ENCODE measurements at regions not wholly inside any gene's neighbourhood (a gene's known extent, or its start where the extent isn't known, plus 50 kb on each side); places are given as distances from the start of the nearest gene placed in this dataset.

GRCh38 chr3:59385547-59385946 lies 335.7 kb upstream of the CFAP20DC start:
- no peak for TF ChIP-seq REST (IDR thresholded peaks at IDR 0.05; ENCODE audit: borderline replicate concordance)
- no peak for TF ChIP-seq RAD21 (conservative IDR thresholded peaks at IDR 0.05)
- TF ChIP-seq EP300 (conservative IDR thresholded peaks at IDR 0.05; ENCODE audit: poor library complexity, severe bottlenecking), result no peak
- TF ChIP-seq TAF1 (IDR thresholded peaks at IDR 0.05; ENCODE audit: low read depth), result no peak
- TF ChIP-seq POLR2AphosphoS5 (IDR thresholded peaks at IDR 0.05), result no peak
- no peak for TF ChIP-seq MXI1 (conservative IDR thresholded peaks at IDR 0.05; ENCODE audit: poor library complexity, severe bottlenecking)
- no peak for TF ChIP-seq EZH2 (IDR thresholded peaks at IDR 0.05; ENCODE audit: borderline replicate concordance, insufficient read depth, low read length, poor library complexity, severe bottlenecking)
- TF ChIP-seq SMC3 (conservative IDR thresholded peaks at IDR 0.05; ENCODE audit: poor library complexity), result no peak
- no peak for TF ChIP-seq CTCF (IDR thresholded peaks at IDR 0.05; ENCODE audit: poor library complexity, severe bottlenecking)
- no peak overlapping the region for H3K4me3 ChIP-seq (ENCODE audit: low read length)
- no peaks in the 10 kb centered on the region for H3K79me2 ChIP-seq (replicated peaks; ENCODE audit: insufficient read depth, low read length)
- no peaks in the 10 kb centered on the region for H4K20me1 ChIP-seq (ENCODE audit: insufficient read depth)
- no peaks in the 10 kb centered on the region for H3K9me2 ChIP-seq (ENCODE audit: insufficient read depth, low read length)
- no peaks in the 10 kb centered on the region for H3F3A ChIP-seq (ENCODE audit: insufficient read depth, low read length, poor library complexity, severe bottlenecking)
- no peaks in the 10 kb centered on the region for H3K9me3 ChIP-seq (ENCODE audit: low read length)
- no peaks in the 10 kb centered on the region for H3K27me3 ChIP-seq (ENCODE audit: insufficient read depth, low read depth, low read length)
- H3K4me2 ChIP-seq (ENCODE audit: low read length), result no peak overlapping the region
- H3K9ac ChIP-seq (ENCODE audit: low read length), result no peak overlapping the region
- no peak overlapping the region for H3K27ac ChIP-seq (ENCODE audit: low read length)
- H2AFZ ChIP-seq (ENCODE audit: low read depth, low read length), result no peak overlapping the region
- H3K36me3 ChIP-seq (ENCODE audit: insufficient read depth, low read length), result no peaks in the 10 kb centered on the region

GRCh38 chr3:59381282-59381681 lies 331.5 kb upstream of the CFAP20DC start:
- no peak overlapping the region for H3K9ac ChIP-seq (ENCODE audit: low read length)
- no peaks in the 10 kb centered on the region for H3K9me2 ChIP-seq (ENCODE audit: insufficient read depth, low read length)
- no peaks in the 10 kb centered on the region for H3K9me3 ChIP-seq (ENCODE audit: low read length)
- no peaks in the 10 kb centered on the region for H4K20me1 ChIP-seq (ENCODE audit: insufficient read depth)
- H3K36me3 ChIP-seq (ENCODE audit: insufficient read depth, low read length), result no peaks in the 10 kb centered on the region
- H3K79me2 ChIP-seq (replicated peaks; ENCODE audit: insufficient read depth, low read length), result no peaks in the 10 kb centered on the region
- H3K4me3 ChIP-seq (ENCODE audit: low read length), result no peak overlapping the region
- TF ChIP-seq REST (IDR thresholded peaks at IDR 0.05; ENCODE audit: borderline replicate concordance) (no peak), SMC3 (conservative IDR thresholded peaks at IDR 0.05; ENCODE audit: poor library complexity) (no peak), POLR2AphosphoS5 (IDR thresholded peaks at IDR 0.05) (no peak), MXI1 (conservative IDR thresholded peaks at IDR 0.05; ENCODE audit: poor library complexity, severe bottlenecking) (no peak), CTCF (IDR thresholded peaks at IDR 0.05; ENCODE audit: poor library complexity, severe bottlenecking) (no peak), EP300 (conservative IDR thresholded peaks at IDR 0.05; ENCODE audit: poor library complexity, severe bottlenecking) (no peak), TAF1 (IDR thresholded peaks at IDR 0.05; ENCODE audit: low read depth) (no peak), RAD21 (conservative IDR thresholded peaks at IDR 0.05) (no peak), EZH2 (IDR thresholded peaks at IDR 0.05; ENCODE audit: borderline replicate concordance, insufficient read depth, low read length, poor library complexity, severe bottlenecking) (no peak)
- no peak overlapping the region for H3K4me2 ChIP-seq (ENCODE audit: low read length)
- H3F3A ChIP-seq (ENCODE audit: insufficient read depth, low read length, poor library complexity, severe bottlenecking), result no peaks in the 10 kb centered on the region
- H3K27ac ChIP-seq (ENCODE audit: low read length), result no peak overlapping the region
- no peak overlapping the region for H2AFZ ChIP-seq (ENCODE audit: low read depth, low read length)
- no peaks in the 10 kb centered on the region for H3K27me3 ChIP-seq (ENCODE audit: insufficient read depth, low read depth, low read length)

Data from neural cell (in vitro differentiated cells).